GM12878 (cell line): ENCODE measurements at regions not wholly inside any gene's neighbourhood (a gene's known extent, or its start where the extent isn't known, plus 50 kb on each side); places are given as distances from the start of the nearest gene placed in this dataset.

Experiments
- ATAC-seq: fragments of 200-7000 bp; cut with Tn5 transposase; 3 replicates; pipeline ENCODE4 v1.9.1; 2020; ENCODE audit warnings: mild to moderate bottlenecking, moderate library complexity
- BruUV-seq: library from RNA; stranded (reverse); fragments of 400-500 nt; replicated peaks from 2 replicates; lab custom pipeline; 2021; lab: Mats Ljungman, UMichigan
- CTCF ChIA-PET: fragments of 300-600 bp; sonication (Branson Sonifier 250); formaldehyde crosslinking; extraction: SDS; loops from one replicate; lab custom pipeline; 2021; ENCODE audit warnings: inconsistent platforms; lab: Yijun Ruan, JAX
- POLR2A ChIA-PET: fragments of 350-600 bp; formaldehyde crosslinking; extraction: SDS; loops from one replicate; lab custom pipeline; 2021; ENCODE audit warnings: inconsistent platforms; lab: Charles Lee
- RAD21 ChIA-PET: fragments of 300-600 bp; sonication (Branson Sonifier 250); formaldehyde crosslinking; loops from one replicate; lab custom pipeline; 2023; ENCODE audit warnings: antibody characterized with exemption; ENCODE audit not compliant: unreplicated experiment; lab: Charles Lee
- SMC1A ChIA-PET: fragments of 300-600 bp; sonication (Branson Sonifier 250); formaldehyde crosslinking; loops from one replicate; lab custom pipeline; 2023; ENCODE audit not compliant: unreplicated experiment, uncharacterized antibody; lab: Charles Lee
- DNase-seq: peaks from one replicate; pipeline ENCODE4 v3.0.0-alpha.2; 2011; ENCODE audit warnings: low read depth, low spot score
- FAIRE-seq: peaks from 3 replicates; lab custom pipeline; 2011; peaks lifted over from hg19 to GRCh38; lab: Jason Lieb, UNC
- H2AFZ ChIP-seq: 2 replicates; pipeline ENCODE4 v1.6.0; 2011; ENCODE audit warnings: low read depth, low read length, control low read depth; ENCODE audit not compliant: control insufficient read depth
- H3K27ac ChIP-seq: 2 replicates; pipeline ENCODE4 v1.5.1; 2011; ENCODE audit warnings: control low read depth; ENCODE audit not compliant: control insufficient read depth, insufficient read depth
- H3K27me3 ChIP-seq, 2 experiments: replicated peaks in 1 of 2; 2 replicates each; pipeline versions ENCODE4 v1.6.0 to v1.6.1; 2011; ENCODE audit warnings: low read length in 1 of 2; ENCODE audit not compliant: control insufficient read depth in 2 of 2, insufficient read depth in 2 of 2
- H3K36me3 ChIP-seq, 2 experiments: 2 replicates each; pipeline ENCODE4 v1.5.1; 2011; ENCODE audit warnings: low read length in 1 of 2; ENCODE audit not compliant: control insufficient read depth in 2 of 2, insufficient read depth in 2 of 2
- H3K4me1 ChIP-seq: 2 replicates; pipeline ENCODE4 v1.6.1; 2011; ENCODE audit warnings: mild to moderate bottlenecking, low read length, moderate library complexity, mixed read lengths; ENCODE audit not compliant: control insufficient read depth, insufficient read depth
- H3K4me2 ChIP-seq: 2 replicates; pipeline ENCODE4 v1.6.0; 2011; ENCODE audit warnings: control low read depth; ENCODE audit not compliant: control insufficient read depth, insufficient read depth
- H3K4me3 ChIP-seq: fragments of 200-600 bp; sonication (generic); 2 replicates; pipeline ENCODE4 v1.5.1; 2016
- H3K79me2 ChIP-seq: 2 replicates; pipeline ENCODE4 v1.6.0; 2011; ENCODE audit warnings: low read length; ENCODE audit not compliant: control insufficient read depth, insufficient read depth
- H3K9ac ChIP-seq: 2 replicates; pipeline ENCODE4 v1.8.0; 2011; ENCODE audit warnings: low read length, control low read depth, mixed read lengths; ENCODE audit not compliant: control insufficient read depth, insufficient read depth
- H3K9me3 ChIP-seq: replicated peaks from 3 replicates; pipeline ENCODE4 v1.5.1; 2011; ENCODE audit warnings: mild to moderate bottlenecking, low read length; ENCODE audit not compliant: control insufficient read depth, insufficient read depth
- H4K20me1 ChIP-seq: 2 replicates; pipeline ENCODE4 v1.6.0; 2011; ENCODE audit not compliant: control insufficient read depth, insufficient read depth
- ATF3 ChIP-seq: IDR thresholded peaks from 2 replicates; pipeline ENCODE4 v1.6.1; 2011; ENCODE audit warnings: low read depth, mild to moderate bottlenecking, low read length, moderate library complexity, borderline replicate concordance; ENCODE audit errors: extremely low read depth
- BCL3 ChIP-seq: IDR thresholded peaks from 2 replicates; pipeline ENCODE4 v1.6.1; 2011; ENCODE audit warnings: borderline replicate concordance, low read depth, mild to moderate bottlenecking, moderate library complexity, low read length; ENCODE audit not compliant: insufficient read depth, poor library complexity, severe bottlenecking
- BMI1 ChIP-seq: fragments of 450-650 bp; IDR thresholded peaks from 2 replicates; pipeline ENCODE4 v1.6.1; 2016; ENCODE audit warnings: mild to moderate bottlenecking, moderate library complexity, borderline replicate concordance
- CREM ChIP-seq: IDR thresholded peaks from 2 replicates; pipeline ENCODE4 v1.6.1; 2014; ENCODE audit warnings: antibody characterized with exemption, low read depth
- ESRRA ChIP-seq: IDR thresholded peaks from 2 replicates; pipeline ENCODE4 v1.6.1; 2012; ENCODE audit warnings: mild to moderate bottlenecking, low read length, improper control_type of control experiment
- HDGF ChIP-seq: fragments of 450-650 bp; IDR thresholded peaks from 2 replicates; pipeline ENCODE4 v1.6.1; 2016; ENCODE audit warnings: antibody characterized with exemption
- IRF4 ChIP-seq: IDR thresholded peaks from 2 replicates; pipeline ENCODE4 v1.6.1; 2011; ENCODE audit warnings: low read depth, low read length
- KLF5 ChIP-seq: fragments of 450-650 bp; IDR thresholded peaks from 2 replicates; pipeline ENCODE4 v1.6.1; 2014; ENCODE audit warnings: mild to moderate bottlenecking; ENCODE audit not compliant: partially characterized antibody
- MXI1 ChIP-seq: fragments of 150-350 bp; IDR thresholded peaks from 2 replicates; pipeline ENCODE4 v1.6.1; 2011; ENCODE audit warnings: low read depth, mild to moderate bottlenecking, inconsistent platforms, low read length, improper control_type of control experiment
- PAX5 ChIP-seq: IDR thresholded peaks from 2 replicates; pipeline ENCODE4 v1.6.1; 2011; ENCODE audit warnings: low read depth, low read length, borderline replicate concordance
- PAX8 ChIP-seq: fragments of 450-650 bp; IDR thresholded peaks from 2 replicates; pipeline ENCODE4 v1.6.1; 2017; ENCODE audit warnings: mild to moderate bottlenecking, moderate library complexity
- PKNOX1 ChIP-seq: fragments of 450-650 bp; IDR thresholded peaks from 2 replicates; pipeline ENCODE4 v1.6.1; 2016; ENCODE audit warnings: mild to moderate bottlenecking
- RB1 ChIP-seq: fragments of 450-650 bp; formaldehyde crosslinking; IDR thresholded peaks from 2 replicates; pipeline ENCODE4 v1.6.1; 2017; ENCODE audit warnings: mild to moderate bottlenecking, borderline replicate concordance
- SRF ChIP-seq, 2 experiments: IDR thresholded peaks; 2 replicates each; pipeline ENCODE4 v1.6.1; 2011; ENCODE audit warnings: low read depth in 2 of 2, low read length in 2 of 2, mild to moderate bottlenecking in 1 of 2, moderate library complexity in 1 of 2
- TARDBP ChIP-seq: IDR thresholded peaks from 2 replicates; pipeline ENCODE4 v1.6.1; 2016; ENCODE audit warnings: borderline replicate concordance
- WGBS: methylation state at CpG from one replicate; pipeline ENCODE4 v1.1.6; 2016; ENCODE audit warnings: low lambda C conversion rate; ENCODE audit not compliant: insufficient replicate concordance, insufficient coverage; ENCODE audit errors: missing lambda C conversion rate; 5-methylcytosine and 5-hydroxymethylcytosine counted together
- in situ Hi-C: fragments of 300-500 bp; cut with MboI; formaldehyde crosslinking; loops from 9 replicates; pipeline ENCODE4 v1.14.3; 2018; ENCODE audit warnings: mixed read lengths
- intact Hi-C: fragments of 100-400 bp; cut with micrococcal nuclease; formaldehyde crosslinking; loops from one replicate; pipeline ENCODE4 v1.14.2; 2022; ENCODE audit not compliant: unreplicated experiment
- TF ChIP-seq, protein P1 (sequence below): fragments of 450-650 bp; IDR thresholded peaks from 2 replicates; pipeline ENCODE4 v1.6.1; 2017; ENCODE audit warnings: mild to moderate bottlenecking, moderate library complexity

GRCh38 chr6:21771626-21772320 lies 178.2 kb downstream of the SOX4 start:
- ChIA-PET POLR2A (no interaction called here), CTCF (interaction anchor here (1.5 kb wide), 1 partner anchor 11 kb away, joined by 3 read pairs; no protein-coding TSS in a partner anchor), SMC1A (no interaction called here), RAD21 (no interaction called here)
- in situ Hi-C loops (no loop called here), intact Hi-C loops (no loop called here)
- Histone ChIP-seq H3K27me3 (no peaks in the 10 kb centered on the region), H3K9me3 (no peaks in the 10 kb centered on the region), H3K4me2 (no peak overlapping the region), H3K4me3 (no peak overlapping the region), H3K9ac (no peak overlapping the region), H2AFZ (no peak overlapping the region), H3K79me2 (no peaks in the 10 kb centered on the region), H3K36me3 (no peaks in the 10 kb centered on the region), H4K20me1 (no peaks in the 10 kb centered on the region), H3K27ac (no peak overlapping the region), H3K4me1 (no peaks in the 10 kb centered on the region)
- BruUV-seq = no TSS peak
- DNase-seq (no peak), ATAC-seq (no peak), FAIRE-seq (no peak)
- 18% methylated on average over 4 of the region's 4 CpGs for WGBS
- no peak for TF ChIP-seq PAX8
- TF ChIP-seq PKNOX1 = no peak
- no peak for TF ChIP-seq SRF (IDR thresholded peaks at IDR 0.05; ENCODE audit: low read depth in 2 of 2, low read length in 2 of 2)
- no peak for TF ChIP-seq RB1
- no peak for TF ChIP-seq PAX5
- TF ChIP-seq KLF5 = no peak
- no peak for TF ChIP-seq ATF3
- no peak for TF ChIP-seq HDGF
- TF ChIP-seq, protein P1, sequence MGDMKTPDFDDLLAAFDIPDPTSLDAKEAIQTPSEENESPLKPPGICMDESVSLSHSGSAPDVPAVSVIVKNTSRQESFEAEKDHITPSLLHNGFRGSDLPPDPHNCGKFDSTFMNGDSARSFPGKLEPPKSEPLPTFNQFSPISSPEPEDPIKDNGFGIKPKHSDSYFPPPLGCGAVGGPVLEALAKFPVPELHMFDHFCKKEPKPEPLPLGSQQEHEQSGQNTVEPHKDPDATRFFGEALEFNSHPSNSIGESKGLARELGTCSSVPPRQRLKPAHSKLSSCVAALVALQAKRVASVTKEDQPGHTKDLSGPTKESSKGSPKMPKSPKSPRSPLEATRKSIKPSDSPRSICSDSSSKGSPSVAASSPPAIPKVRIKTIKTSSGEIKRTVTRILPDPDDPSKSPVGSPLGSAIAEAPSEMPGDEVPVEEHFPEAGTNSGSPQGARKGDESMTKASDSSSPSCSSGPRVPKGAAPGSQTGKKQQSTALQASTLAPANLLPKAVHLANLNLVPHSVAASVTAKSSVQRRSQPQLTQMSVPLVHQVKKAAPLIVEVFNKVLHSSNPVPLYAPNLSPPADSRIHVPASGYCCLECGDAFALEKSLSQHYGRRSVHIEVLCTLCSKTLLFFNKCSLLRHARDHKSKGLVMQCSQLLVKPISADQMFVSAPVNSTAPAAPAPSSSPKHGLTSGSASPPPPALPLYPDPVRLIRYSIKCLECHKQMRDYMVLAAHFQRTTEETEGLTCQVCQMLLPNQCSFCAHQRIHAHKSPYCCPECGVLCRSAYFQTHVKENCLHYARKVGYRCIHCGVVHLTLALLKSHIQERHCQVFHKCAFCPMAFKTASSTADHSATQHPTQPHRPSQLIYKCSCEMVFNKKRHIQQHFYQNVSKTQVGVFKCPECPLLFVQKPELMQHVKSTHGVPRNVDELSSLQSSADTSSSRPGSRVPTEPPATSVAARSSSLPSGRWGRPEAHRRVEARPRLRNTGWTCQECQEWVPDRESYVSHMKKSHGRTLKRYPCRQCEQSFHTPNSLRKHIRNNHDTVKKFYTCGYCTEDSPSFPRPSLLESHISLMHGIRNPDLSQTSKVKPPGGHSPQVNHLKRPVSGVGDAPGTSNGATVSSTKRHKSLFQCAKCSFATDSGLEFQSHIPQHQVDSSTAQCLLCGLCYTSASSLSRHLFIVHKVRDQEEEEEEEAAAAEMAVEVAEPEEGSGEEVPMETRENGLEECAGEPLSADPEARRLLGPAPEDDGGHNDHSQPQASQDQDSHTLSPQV = no peak
- TF ChIP-seq BMI1 = no peak
- no peak for TF ChIP-seq MXI1
- no peak for TF ChIP-seq CREM
- no peak for TF ChIP-seq ESRRA
- TF ChIP-seq TARDBP = no peak
- TF ChIP-seq BCL3 = no peak
- TF ChIP-seq IRF4 = no peak
